ENCODE measurements at regions not wholly inside any gene's neighbourhood (a gene's known extent, or its start where the extent isn't known, plus 50 kb on each side); places are given as distances from the start of the nearest gene placed in this dataset.

DNA sequence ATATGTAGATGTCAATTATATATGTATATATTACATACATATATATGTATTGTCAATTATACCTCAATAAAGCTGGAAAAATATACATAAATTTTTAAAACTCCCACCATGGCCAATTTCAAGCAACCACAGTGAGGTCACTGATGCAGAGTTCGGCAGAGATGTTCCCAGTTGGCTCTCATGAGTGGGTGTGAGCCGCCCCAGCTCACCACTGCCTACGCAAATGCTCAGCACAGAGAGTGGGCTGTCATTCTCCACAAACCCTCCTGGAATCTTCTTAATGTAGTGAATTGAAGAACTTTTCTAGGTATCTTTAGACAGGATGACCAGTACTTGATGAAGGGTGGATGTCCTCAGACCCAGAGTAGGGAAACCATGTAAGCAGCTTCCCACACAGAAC lies 96.6 kb upstream of the TMEM45B start:
- WGBS, 2 donors = 93 to 94% methylated on average over 3 of the region's 3 CpGs
- intact Hi-C loops (cut with DNase I) = no loop called here

DNA sequence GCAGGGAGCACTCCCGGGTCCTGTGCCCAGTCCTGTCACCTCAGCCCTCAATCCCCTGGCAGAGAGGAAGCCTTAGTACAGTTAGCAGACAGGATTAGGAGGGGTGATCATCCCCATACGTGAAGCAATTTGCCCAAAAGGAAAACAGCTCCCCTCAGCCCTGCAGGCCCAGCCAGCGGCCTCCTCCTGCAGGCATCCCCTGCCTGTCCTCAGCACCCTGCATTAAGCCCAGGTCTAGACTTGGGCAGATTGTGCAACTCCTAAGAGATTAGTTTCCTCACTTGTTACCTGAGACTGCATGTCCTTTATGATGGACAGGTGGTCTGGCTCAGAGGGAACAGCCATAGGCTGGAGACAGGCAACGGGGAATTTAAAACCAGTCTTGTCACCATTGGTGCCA lies 95.5 kb upstream of the TMEM45B start:
- no peak for TF ChIP-seq EP300 (IDR thresholded peaks at IDR 0.05)
- no peak for TF ChIP-seq POLR2A (IDR thresholded peaks at IDR 0.05)
- TF ChIP-seq, protein P1, sequence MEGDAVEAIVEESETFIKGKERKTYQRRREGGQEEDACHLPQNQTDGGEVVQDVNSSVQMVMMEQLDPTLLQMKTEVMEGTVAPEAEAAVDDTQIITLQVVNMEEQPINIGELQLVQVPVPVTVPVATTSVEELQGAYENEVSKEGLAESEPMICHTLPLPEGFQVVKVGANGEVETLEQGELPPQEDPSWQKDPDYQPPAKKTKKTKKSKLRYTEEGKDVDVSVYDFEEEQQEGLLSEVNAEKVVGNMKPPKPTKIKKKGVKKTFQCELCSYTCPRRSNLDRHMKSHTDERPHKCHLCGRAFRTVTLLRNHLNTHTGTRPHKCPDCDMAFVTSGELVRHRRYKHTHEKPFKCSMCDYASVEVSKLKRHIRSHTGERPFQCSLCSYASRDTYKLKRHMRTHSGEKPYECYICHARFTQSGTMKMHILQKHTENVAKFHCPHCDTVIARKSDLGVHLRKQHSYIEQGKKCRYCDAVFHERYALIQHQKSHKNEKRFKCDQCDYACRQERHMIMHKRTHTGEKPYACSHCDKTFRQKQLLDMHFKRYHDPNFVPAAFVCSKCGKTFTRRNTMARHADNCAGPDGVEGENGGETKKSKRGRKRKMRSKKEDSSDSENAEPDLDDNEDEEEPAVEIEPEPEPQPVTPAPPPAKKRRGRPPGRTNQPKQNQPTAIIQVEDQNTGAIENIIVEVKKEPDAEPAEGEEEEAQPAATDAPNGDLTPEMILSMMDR (IDR thresholded peaks at IDR 0.05) = no peak
- no peak for TF ChIP-seq POLR2AphosphoS5 (IDR thresholded peaks at IDR 0.05)
- intact Hi-C loops (cut with DNase I) = no loop called here
- H3K36me3 ChIP-seq = no peaks in the 10 kb centered on the region
- WGBS, 2 donors = 83 to 86% methylated on average over 4 of the region's 4 CpGs
- H3K4me1 ChIP-seq = no peaks in the 10 kb centered on the region
- no peak overlapping the region for H3K4me3 ChIP-seq
- no peak for DNase-seq
- no peak overlapping the region for H3K27ac ChIP-seq
- H3K9me3 ChIP-seq = no peaks in the 10 kb centered on the region
- no peaks in the 10 kb centered on the region for H3K27me3 ChIP-seq

More for the DNA sequence above, 96.6 kb upstream of the TMEM45B start:
- no peak overlapping the region for H3K4me3 ChIP-seq
- TF ChIP-seq, protein P1 (IDR thresholded peaks at IDR 0.05) = no peak
- TF ChIP-seq EP300 (IDR thresholded peaks at IDR 0.05) = no peak
- no peak for TF ChIP-seq POLR2A (IDR thresholded peaks at IDR 0.05)
- no peak for TF ChIP-seq POLR2AphosphoS5 (IDR thresholded peaks at IDR 0.05)
- H3K36me3 ChIP-seq = no peaks in the 10 kb centered on the region
- DNase-seq = no peak
- H3K27ac ChIP-seq = no peak overlapping the region
- H3K27me3 ChIP-seq = no peaks in the 10 kb centered on the region
- H3K9me3 ChIP-seq = no peaks in the 10 kb centered on the region
- no peaks in the 10 kb centered on the region for H3K4me1 ChIP-seq

DNA sequence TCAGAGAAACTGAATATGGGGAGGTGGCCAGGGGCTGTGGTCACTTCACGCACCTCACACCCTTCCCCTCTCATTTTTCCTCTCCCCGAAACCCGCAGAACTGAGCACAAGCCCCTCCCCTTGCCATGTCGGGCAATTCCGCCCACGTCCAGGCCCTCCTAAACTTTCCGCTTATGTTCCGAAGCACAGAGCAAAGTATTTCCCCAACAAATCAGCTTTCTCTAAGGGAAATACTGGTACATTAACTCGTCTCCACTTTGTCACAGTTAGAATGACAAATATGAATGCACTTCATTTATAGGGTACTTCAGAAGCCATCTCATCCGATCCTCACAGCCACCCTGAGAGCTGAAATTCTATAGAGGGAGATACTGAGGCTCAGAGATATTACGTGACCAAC lies 94.7 kb upstream of the TMEM45B start:
- H3K4me3 ChIP-seq = no peak overlapping the region
- intact Hi-C loops (cut with DNase I) = no loop called here
- no peaks in the 10 kb centered on the region for H3K27me3 ChIP-seq
- TF ChIP-seq, protein P1 (IDR thresholded peaks at IDR 0.05) = no peak
- TF ChIP-seq EP300 (IDR thresholded peaks at IDR 0.05) (no peak), POLR2AphosphoS5 (IDR thresholded peaks at IDR 0.05) (no peak), POLR2A (IDR thresholded peaks at IDR 0.05) (no peak)
- no peaks in the 10 kb centered on the region for H3K4me1 ChIP-seq
- WGBS, 2 donors = 89 to 90% methylated on average over 11 of the region's 11 CpGs
- DNase-seq = no peak
- H3K36me3 ChIP-seq = no peaks in the 10 kb centered on the region
- no peak overlapping the region for H3K27ac ChIP-seq
- H3K9me3 ChIP-seq = no peaks in the 10 kb centered on the region

DNA sequence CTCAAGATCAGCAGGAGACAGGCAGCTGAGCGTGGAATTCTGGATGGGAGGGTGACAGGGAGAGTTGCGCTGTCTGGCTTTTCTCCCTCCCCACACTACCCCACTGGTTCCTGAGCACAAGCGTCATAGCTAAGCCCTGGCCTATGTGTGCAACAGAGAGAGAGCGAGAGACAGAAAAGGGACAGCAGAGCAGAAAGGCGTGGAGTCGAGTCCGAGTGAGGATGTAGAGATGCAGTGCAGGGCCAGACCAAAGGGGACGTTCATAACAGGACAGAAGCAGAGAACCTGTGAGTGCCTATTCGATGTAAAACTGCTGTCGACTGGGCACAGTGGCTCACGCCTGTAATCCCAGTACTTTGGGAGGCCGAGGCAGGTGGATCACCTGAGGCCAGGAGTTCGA lies 94.0 kb upstream of the TMEM45B start:
- no peak for DNase-seq

DNA sequence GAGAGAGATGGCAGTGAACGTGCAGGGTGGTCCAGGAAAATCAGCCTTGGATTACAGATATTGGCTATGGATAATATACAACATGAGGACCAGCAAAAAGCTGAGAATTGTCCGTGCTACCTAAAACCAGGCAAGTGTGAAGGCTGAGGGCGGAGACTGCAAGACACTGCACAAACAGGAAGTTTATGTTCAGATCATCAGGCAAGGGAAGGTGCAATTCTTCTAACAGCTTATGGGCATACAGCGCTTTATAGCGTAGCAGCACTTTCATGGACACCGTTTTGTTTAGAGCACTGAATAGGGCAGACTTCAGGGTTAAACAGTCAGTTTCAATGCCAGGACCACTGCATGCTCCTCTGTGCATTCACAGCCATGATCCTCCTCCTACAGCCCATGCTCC lies 93.1 kb upstream of the TMEM45B start:
- intact Hi-C loops (cut with DNase I) = no loop called here
- TF ChIP-seq, protein P1 (IDR thresholded peaks at IDR 0.05) = no peak
- no peak for TF ChIP-seq POLR2A (IDR thresholded peaks at IDR 0.05)
- TF ChIP-seq POLR2AphosphoS5 (IDR thresholded peaks at IDR 0.05) = no peak
- TF ChIP-seq EP300 (IDR thresholded peaks at IDR 0.05) = no peak
- H3K36me3 ChIP-seq = no peaks in the 10 kb centered on the region
- WGBS, 2 donors = 33 to 69% methylated on average over 6 of the region's 6 CpGs
- no peak overlapping the region for H3K4me3 ChIP-seq
- H3K4me1 ChIP-seq = no peaks in the 10 kb centered on the region
- no peaks in the 10 kb centered on the region for H3K27me3 ChIP-seq
- DNase-seq = no peak
- H3K9me3 ChIP-seq = no peaks in the 10 kb centered on the region
- no peak overlapping the region for H3K27ac ChIP-seq

More for the DNA sequence above, 94.0 kb upstream of the TMEM45B start:
- no peaks in the 10 kb centered on the region for H3K27me3 ChIP-seq
- 83 to 84% methylated on average over 13 of the region's 13 CpGs for WGBS, 2 donors
- H3K4me1 ChIP-seq = no peaks in the 10 kb centered on the region
- intact Hi-C loops (cut with DNase I) = no loop called here
- no peak overlapping the region for H3K4me3 ChIP-seq
- TF ChIP-seq, protein P1 (IDR thresholded peaks at IDR 0.05) = no peak
- TF ChIP-seq EP300 (IDR thresholded peaks at IDR 0.05) (no peak), POLR2AphosphoS5 (IDR thresholded peaks at IDR 0.05) (no peak), POLR2A (IDR thresholded peaks at IDR 0.05) (no peak)
- no peak overlapping the region for H3K27ac ChIP-seq
- H3K36me3 ChIP-seq = no peaks in the 10 kb centered on the region
- no peaks in the 10 kb centered on the region for H3K9me3 ChIP-seq

Measured in sigmoid colon (tissue), 6 donors.